GM12892 (cell line): ENCODE measurements at regions not wholly inside any gene's neighbourhood (a gene's known extent, or its start where the extent isn't known, plus 50 kb on each side); places are given as distances from the start of the nearest gene placed in this dataset.
"Not testable (repeated sequence)": the region's sequence is repeated elsewhere in the genome, so short reads cannot be mapped to it uniquely, and the experiment has no call there.

Experiments
- DNase-seq: peaks from one replicate; pipeline ENCODE4 v3.0.0; 2011; ENCODE audit not compliant: insufficient read length
- FAIRE-seq: peaks from 2 replicates; lab custom pipeline; 2011; peaks lifted over from hg19 to GRCh38; lab: Jason Lieb, UNC
- POLR2A ChIP-seq: IDR thresholded peaks from 2 replicates; pipeline ENCODE4 v1.6.1; 2011; ENCODE audit warnings: low read depth, low read length, control low read depth
- POLR2AphosphoS5 ChIP-seq: IDR thresholded peaks from 2 replicates; pipeline ENCODE4 v1.6.1; 2011; ENCODE audit warnings: low read depth, low read length, control low read depth
- TAF1 ChIP-seq: IDR thresholded peaks from 2 replicates; pipeline ENCODE4 v1.6.1; 2011; ENCODE audit warnings: low read depth, mild to moderate bottlenecking, control low read depth, low read length, borderline replicate concordance

DNA sequence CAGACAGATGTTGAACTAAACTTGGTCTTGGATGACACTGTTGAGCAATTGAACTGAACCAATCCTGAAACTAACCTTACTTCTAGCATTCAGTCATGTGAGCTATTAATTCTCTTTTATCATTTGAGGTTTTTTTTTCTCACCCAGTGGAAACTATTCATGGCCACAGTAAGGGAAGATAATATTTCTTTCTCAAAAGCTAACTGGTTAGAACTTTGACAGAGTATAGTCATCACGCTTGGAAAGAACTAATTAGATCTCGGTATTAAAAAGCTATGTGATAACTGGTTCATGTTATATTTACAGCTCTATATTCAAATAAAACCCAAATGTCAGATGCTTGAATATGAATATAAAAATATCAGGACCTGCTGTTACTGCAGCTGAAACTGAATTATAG lies 89.5 kb downstream of the OTUD1 start:
- TF ChIP-seq TAF1 (no peak), POLR2A (no peak), POLR2AphosphoS5 (no peak)
- FAIRE-seq (no peak), DNase-seq (no peak)

GRCh38 chr10:23529625-23530024 lies 90.8 kb downstream of the OTUD1 start:
- FAIRE-seq, result no peak
- no peak for TF ChIP-seq POLR2AphosphoS5
- no peak for TF ChIP-seq POLR2A
- TF ChIP-seq TAF1, result no peak
- no peak for DNase-seq

DNA sequence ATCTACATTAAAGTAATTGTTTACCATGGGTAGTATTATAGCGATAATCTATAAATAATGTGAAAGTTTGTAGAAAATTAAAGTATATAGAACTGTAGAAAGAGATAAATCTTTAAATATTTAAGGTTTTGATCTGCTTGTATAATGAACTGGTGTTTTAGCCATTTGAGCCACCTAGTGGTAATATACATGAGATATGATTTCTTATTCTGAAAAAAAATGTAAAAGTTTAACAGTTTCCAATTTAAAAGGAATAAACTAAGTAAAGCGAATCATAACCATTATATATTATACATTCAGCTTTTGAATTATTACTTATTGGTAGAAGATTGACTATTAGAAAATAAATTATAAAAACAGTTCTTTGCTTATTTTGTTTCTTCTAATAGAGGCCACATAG lies 91.2 kb downstream of the OTUD1 start:
- FAIRE-seq (no peak), DNase-seq (no peak)
- TF ChIP-seq POLR2AphosphoS5 (no peak), TAF1 (no peak), POLR2A (no peak)

DNA sequence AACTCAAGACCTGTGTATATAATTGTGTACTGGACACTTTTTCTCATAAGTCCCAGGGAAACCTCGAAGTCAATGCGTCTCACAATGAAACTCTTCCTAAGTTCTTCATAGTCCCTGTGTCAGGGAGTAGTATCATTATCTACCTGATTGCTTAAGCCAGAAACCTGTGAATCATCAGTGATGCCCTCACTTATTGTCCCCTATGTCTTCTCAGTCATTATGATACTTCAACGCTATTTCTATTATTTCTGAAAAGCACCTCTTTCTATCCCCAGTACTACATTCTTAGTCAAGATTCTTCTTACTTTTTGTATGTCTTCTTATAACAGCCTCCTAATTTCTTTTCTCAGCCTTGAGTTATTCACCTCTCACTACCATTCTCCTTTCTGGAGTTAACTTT lies 94.3 kb downstream of the OTUD1 start:
- DNase-seq, result no peak
- FAIRE-seq, result no peak
- TF ChIP-seq TAF1, result no peak
- no peak for TF ChIP-seq POLR2A
- TF ChIP-seq POLR2AphosphoS5, result no peak

GRCh38 chr10:23534326-23534725 lies 95.5 kb downstream of the OTUD1 start:
- FAIRE-seq (no peak), DNase-seq (no peak)
- no peak for TF ChIP-seq POLR2A
- TF ChIP-seq TAF1, result no peak
- TF ChIP-seq POLR2AphosphoS5, result no peak

GRCh38 chr10:23534761-23535160 lies 95.9 kb downstream of the OTUD1 start:
- TF ChIP-seq POLR2A (no peak), POLR2AphosphoS5 (no peak), TAF1 (no peak)
- FAIRE-seq, result no peak
- DNase-seq, result no peak

DNA sequence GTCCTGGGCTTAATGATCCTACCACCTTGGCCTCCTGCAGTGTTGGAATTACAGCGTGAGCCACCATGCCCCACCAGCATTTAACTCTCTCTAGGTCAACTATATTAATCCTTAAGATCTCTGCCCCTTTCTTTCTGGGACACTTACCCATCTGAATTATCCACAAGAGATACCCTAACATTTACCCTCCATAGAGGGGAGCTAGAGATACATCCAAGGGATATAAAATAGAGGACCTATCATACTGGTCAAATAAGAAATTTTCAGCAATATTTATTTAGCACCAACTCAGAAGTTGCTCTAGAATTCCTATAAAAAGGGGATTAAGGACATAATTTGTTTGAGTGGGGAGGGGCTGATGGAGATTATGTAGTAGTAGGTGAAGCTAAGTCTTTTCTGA lies 96.5 kb downstream of the OTUD1 start:
- DNase-seq (no peak), FAIRE-seq (no peak)
- TF ChIP-seq POLR2A (no peak), TAF1 (no peak), POLR2AphosphoS5 (no peak)

GRCh38 chr10:23538968-23539367 lies 100.1 kb downstream of the OTUD1 start:
- DNase-seq (no peak), FAIRE-seq (no peak)
- TF ChIP-seq TAF1 (no peak), POLR2AphosphoS5 (no peak), POLR2A (no peak)

GRCh38 chr10:23540401-23541030 lies 101.6 kb downstream of the OTUD1 start:
- FAIRE-seq (no peak), DNase-seq (no peak)
- no peak for TF ChIP-seq POLR2AphosphoS5
- no peak for TF ChIP-seq TAF1
- TF ChIP-seq POLR2A, result no peak

DNA sequence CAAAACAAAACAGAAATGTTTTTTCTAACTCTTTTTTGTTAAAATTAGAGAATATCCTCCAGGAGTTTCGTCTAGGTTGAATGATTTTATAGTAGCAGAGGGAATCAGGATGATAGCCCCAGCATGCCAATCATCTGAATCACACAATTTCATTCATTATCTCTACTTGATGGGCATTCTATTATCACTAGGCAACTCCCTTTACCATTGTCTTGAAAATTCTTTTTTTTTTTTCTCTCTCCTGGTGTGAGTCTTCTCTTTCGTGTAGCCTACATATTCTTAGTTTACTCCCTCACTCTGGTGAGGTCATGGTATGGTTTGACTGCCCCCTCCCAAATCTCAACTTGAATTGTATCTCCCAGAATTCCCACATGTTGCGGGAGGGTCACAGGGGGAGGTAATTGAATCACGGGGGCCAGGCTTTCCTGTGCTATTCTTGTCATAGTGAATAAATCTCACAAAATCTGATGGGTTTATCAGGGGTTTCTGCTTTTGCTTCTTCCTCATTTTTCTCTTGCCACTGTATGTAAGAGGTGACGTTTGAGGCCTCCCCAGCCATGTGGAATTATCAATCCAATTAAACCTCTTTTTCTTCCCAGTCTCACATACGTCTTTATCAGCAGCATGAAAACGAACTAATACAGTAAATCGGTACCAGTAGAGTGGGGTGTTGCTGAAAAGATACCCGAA lies 105.0 kb downstream of the OTUD1 start:
- FAIRE-seq (no peak), DNase-seq (no peak)
- TF ChIP-seq POLR2AphosphoS5 (no peak), TAF1 (no peak), POLR2A (no peak)

- DNase-seq, FAIRE-seq: not testable (repeated sequence)
Observed at GRCh38 chr10:23545866-23546265, 107.0 kb downstream of the OTUD1 start.
